ENCODE measurements at regions not wholly inside any gene's neighbourhood (a gene's known extent, or its start where the extent isn't known, plus 50 kb on each side); places are given as distances from the start of the nearest gene placed in this dataset.

- H3K9me3 ChIP-seq = 0 out of 2 replicates have a peak, but pooled peaks cover 3% of the 10 kb centered on the region
- no peaks in the 10 kb centered on the region for H3K4me1 ChIP-seq
- no peak overlapping the region for H3K9ac ChIP-seq
- no peaks in the 10 kb centered on the region for H4K20me1 ChIP-seq
- no peak overlapping the region for H3K27ac ChIP-seq
- H3K36me3 ChIP-seq = no peaks in the 10 kb centered on the region
- H3K27me3 ChIP-seq = no peaks in the 10 kb centered on the region
- H3K4me3 ChIP-seq = no peak overlapping the region
- no peak for TF ChIP-seq Cebpa-rat (IDR thresholded peaks at IDR 0.05)
- no peak overlapping the region for H3K4me2 ChIP-seq
Measured at GRCh38 chr2:12083713-12084419, 337.4 kb downstream of the LPIN1 start.

GRCh38 chr2:12087175-12087574 is 340.7 kb downstream of the LPIN1 start:
- no peak for TF ChIP-seq Cebpa-rat (IDR thresholded peaks at IDR 0.05)
- no peak overlapping the region for H3K4me3 ChIP-seq
- H4K20me1 ChIP-seq = no peaks in the 10 kb centered on the region
- no peaks in the 10 kb centered on the region for H3K4me1 ChIP-seq
- no peaks in the 10 kb centered on the region for H3K9me3 ChIP-seq
- H3K27me3 ChIP-seq = no peaks in the 10 kb centered on the region
- no peak overlapping the region for H3K4me2 ChIP-seq
- H3K27ac ChIP-seq = no peak overlapping the region
- no peaks in the 10 kb centered on the region for H3K36me3 ChIP-seq
- no peak overlapping the region for H3K9ac ChIP-seq

GRCh38 chr2:12087671-12088380 is 341.4 kb downstream of the LPIN1 start:
- Histone ChIP-seq H3K9ac (no peak overlapping the region), H4K20me1 (no peaks in the 10 kb centered on the region), H3K4me3 (no peak overlapping the region), H3K4me1 (no peaks in the 10 kb centered on the region), H3K4me2 (no peak overlapping the region), H3K9me3 (no peaks in the 10 kb centered on the region), H3K36me3 (no peaks in the 10 kb centered on the region), H3K27me3 (no peaks in the 10 kb centered on the region), H3K27ac (no peak overlapping the region)
- no peak for TF ChIP-seq Cebpa-rat (IDR thresholded peaks at IDR 0.05)

GRCh38 chr2:12089001-12089400 is 342.6 kb downstream of the LPIN1 start:
- Histone ChIP-seq H3K27me3 (no peaks in the 10 kb centered on the region), H3K4me1 (no peaks in the 10 kb centered on the region), H3K9ac (no peak overlapping the region), H4K20me1 (no peaks in the 10 kb centered on the region), H3K4me3 (no peak overlapping the region), H3K36me3 (no peaks in the 10 kb centered on the region), H3K9me3 (no peaks in the 10 kb centered on the region), H3K4me2 (no peak overlapping the region), H3K27ac (no peak overlapping the region)
- TF ChIP-seq Cebpa-rat (IDR thresholded peaks at IDR 0.05) = no peak

GRCh38 chr2:12089496-12089895 is 343.1 kb downstream of the LPIN1 start:
- no peaks in the 10 kb centered on the region for H3K36me3 ChIP-seq
- H3K4me2 ChIP-seq = no peak overlapping the region

GRCh38 chr2:12090072-12090471 is 343.6 kb downstream of the LPIN1 start:
- no peak for TF ChIP-seq Cebpa-rat (IDR thresholded peaks at IDR 0.05)
- Histone ChIP-seq H3K27me3 (no peaks in the 10 kb centered on the region), H3K9ac (no peak overlapping the region), H3K4me2 (no peak overlapping the region), H3K36me3 (no peaks in the 10 kb centered on the region), H3K27ac (no peak overlapping the region), H4K20me1 (no peaks in the 10 kb centered on the region), H3K4me1 (no peaks in the 10 kb centered on the region), H3K4me3 (no peak overlapping the region), H3K9me3 (no peaks in the 10 kb centered on the region)

More at GRCh38 chr2:12089496-12089895, 343.1 kb downstream of the LPIN1 start:
- Histone ChIP-seq H3K9ac (no peak overlapping the region), H4K20me1 (no peaks in the 10 kb centered on the region), H3K9me3 (no peaks in the 10 kb centered on the region), H3K27ac (no peak overlapping the region), H3K4me1 (no peaks in the 10 kb centered on the region), H3K27me3 (no peaks in the 10 kb centered on the region), H3K4me3 (no peak overlapping the region)
- no peak for TF ChIP-seq Cebpa-rat (IDR thresholded peaks at IDR 0.05)

GRCh38 chr2:12090590-12090989 is 344.2 kb downstream of the LPIN1 start:
- no peaks in the 10 kb centered on the region for H3K4me1 ChIP-seq
- no peak overlapping the region for H3K9ac ChIP-seq
- H3K27ac ChIP-seq = no peak overlapping the region
- no peaks in the 10 kb centered on the region for H3K9me3 ChIP-seq
- no peaks in the 10 kb centered on the region for H3K27me3 ChIP-seq
- H3K36me3 ChIP-seq = no peaks in the 10 kb centered on the region
- no peak for TF ChIP-seq Cebpa-rat (IDR thresholded peaks at IDR 0.05)
- no peak overlapping the region for H3K4me3 ChIP-seq
- no peaks in the 10 kb centered on the region for H4K20me1 ChIP-seq
- H3K4me2 ChIP-seq = no peak overlapping the region

GRCh38 chr2:12091201-12091806 is 344.9 kb downstream of the LPIN1 start:
- Histone ChIP-seq H3K4me2 (no peak overlapping the region), H3K4me1 (no peaks in the 10 kb centered on the region), H4K20me1 (no peaks in the 10 kb centered on the region), H3K27me3 (no peaks in the 10 kb centered on the region), H3K36me3 (no peaks in the 10 kb centered on the region), H3K27ac (no peak overlapping the region), H3K4me3 (no peak overlapping the region), H3K9ac (no peak overlapping the region), H3K9me3 (no peaks in the 10 kb centered on the region)
- no peak for TF ChIP-seq Cebpa-rat (IDR thresholded peaks at IDR 0.05)

GRCh38 chr2:12094134-12094533 is 347.7 kb downstream of the LPIN1 start:
- H3K9ac ChIP-seq = no peak overlapping the region
- H3K9me3 ChIP-seq = no peaks in the 10 kb centered on the region
- H3K4me2 ChIP-seq = no peak overlapping the region
- H3K36me3 ChIP-seq = no peaks in the 10 kb centered on the region
- H3K4me3 ChIP-seq = no peak overlapping the region
- no peaks in the 10 kb centered on the region for H4K20me1 ChIP-seq
- no peak for TF ChIP-seq Cebpa-rat (IDR thresholded peaks at IDR 0.05)
- H3K4me1 ChIP-seq = no peaks in the 10 kb centered on the region
- H3K27ac ChIP-seq = no peak overlapping the region
- H3K27me3 ChIP-seq = no peaks in the 10 kb centered on the region
